NCI-H345 treated with DMSO at 0.1 percent for 48 hours (cell line): ENCODE measurements at regions not wholly inside any gene's neighbourhood (a gene's known extent, or its start where the extent isn't known, plus 50 kb on each side); places are given as distances from the start of the nearest gene placed in this dataset.

Experiments
- DNase-seq: peaks from one replicate; lab custom pipeline; 2025; ENCODE audit not compliant: unreplicated experiment; lab: John Stamatoyannopoulos, UW

DNA sequence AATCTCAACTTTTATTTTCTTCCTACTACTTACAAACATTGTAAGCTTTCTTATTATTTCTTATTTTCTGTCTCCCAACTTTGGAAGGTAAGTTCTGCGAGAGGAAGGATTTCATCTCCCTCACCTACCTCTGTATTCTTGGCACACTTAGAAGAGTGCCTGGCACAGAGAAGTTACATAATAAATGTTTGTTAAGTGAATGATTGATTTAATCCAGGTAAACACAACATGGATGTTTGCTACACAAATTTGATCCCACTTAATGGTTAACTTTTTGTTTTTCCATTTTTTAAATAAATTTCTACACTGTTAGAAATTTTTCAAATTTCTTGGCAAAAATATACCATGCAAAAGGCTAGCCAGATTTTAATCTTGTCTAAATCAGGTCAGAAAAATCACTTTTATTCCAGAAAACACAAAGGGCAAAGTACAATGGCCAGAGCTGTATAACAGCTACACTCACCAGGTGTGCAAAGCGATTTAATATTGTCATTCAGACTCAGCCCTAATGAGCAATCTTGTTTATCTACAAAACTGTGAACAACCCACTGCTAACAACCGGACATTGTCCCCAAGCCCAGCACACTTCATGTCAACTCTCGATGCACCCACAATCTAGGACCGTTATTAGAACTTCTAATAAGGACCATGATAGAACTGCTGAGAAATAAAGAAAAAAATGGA, 222.1 kb upstream of the EEA1 start:
- DNase-seq, result no peak

DNA sequence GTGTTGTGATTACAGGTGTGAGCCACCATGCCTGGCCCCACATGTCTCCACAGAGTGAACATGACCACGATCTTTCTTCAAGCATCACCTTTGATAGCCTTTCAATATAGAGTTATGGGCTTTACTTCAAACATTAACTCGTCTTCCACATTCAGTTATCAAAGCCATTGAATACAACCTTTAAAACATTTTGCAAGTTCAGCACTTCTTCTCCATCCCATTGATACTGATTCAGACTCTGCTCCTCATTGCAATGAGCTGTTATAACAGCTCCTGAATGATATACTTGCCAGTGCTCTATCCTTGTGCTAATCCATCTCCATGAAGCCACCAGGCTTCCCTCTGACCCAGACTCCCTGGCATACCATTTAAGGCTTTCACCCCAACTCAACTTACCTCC, 223.5 kb upstream of the EEA1 start:
- no peak for DNase-seq

DNA sequence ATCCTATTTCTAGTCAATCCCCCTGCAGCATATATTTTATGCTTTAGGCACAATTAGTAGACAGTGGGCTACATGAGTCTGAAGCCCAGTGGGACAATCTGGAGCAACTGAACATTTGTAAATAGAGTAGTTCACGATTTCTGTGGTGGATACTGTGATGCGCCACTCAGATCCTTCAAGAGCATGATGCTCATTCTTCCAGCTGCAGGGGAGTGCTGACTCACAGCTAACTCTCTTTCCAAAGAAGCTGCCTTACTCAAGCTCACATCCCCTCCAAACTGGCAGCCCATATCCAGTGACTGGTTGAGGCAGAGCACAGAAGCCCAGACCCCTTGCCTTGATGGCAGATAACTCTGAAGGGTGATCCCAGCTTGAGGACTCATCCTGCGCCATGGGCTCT, 224.2 kb upstream of the EEA1 start:
- DNase-seq, result no peak

DNA sequence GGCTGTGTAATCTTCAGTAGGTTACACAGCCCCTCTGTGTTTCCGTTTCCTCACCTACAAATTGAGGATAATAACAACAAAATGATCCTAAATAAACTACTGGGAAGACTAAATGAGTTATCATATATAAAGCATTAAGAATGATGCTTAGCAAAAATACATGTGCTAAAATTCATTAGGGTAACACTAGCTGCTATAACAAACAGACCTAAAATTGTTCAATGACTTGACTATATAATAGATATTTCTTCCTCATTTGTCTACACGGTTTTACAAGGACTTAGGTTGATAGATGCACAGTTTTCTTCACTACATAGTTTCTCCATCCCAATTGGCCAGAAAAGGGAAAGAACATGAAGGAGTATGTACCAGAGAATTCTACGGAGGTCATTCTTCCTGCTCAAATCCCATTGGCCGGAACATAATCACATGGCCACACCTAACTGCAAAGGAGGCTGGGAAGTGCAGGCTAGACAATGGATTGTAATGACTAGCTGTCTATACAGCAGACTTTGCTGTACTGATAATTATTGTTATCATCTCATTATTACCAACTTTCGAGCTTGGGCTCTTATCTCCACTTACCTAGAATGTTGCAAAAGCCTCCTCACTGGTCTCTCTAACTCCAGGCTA, 223.5 kb upstream of the NUDT4 start:
- no peak for DNase-seq

DNA sequence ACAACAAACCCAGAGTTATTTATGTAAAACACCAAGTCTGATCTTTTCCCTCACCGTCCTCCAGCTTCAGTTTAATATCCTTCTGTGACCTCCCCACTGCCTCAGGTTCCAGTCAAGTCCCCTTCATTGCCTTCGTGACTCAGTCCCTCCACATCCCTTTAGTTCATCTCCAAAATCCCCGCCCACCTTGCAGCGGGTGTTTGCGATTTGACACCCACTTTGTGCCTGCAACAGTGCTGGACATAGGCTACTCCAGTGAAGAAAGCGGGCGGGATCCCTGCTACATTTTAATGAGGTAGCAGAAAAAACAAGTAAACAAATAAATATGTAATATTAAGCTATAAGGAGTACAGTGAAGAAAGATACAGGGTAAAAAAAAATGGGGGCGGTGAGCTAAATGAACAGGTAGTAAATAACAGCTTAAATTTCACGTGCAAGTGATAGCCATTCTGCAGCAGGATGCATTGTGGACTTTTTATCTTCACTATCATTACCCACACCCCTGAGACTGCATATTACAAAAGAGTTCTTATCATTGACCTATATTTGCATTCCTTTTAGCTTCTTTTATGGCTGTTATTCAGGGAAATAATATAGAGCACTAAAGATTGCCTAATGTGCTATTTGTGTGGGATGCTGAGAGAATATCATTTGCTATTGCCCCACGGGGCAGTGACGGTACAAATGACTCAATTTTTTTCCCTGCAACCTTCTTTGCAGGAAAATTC, 222.8 kb upstream of the NUDT4 start:
- DNase-seq, result no peak

DNA sequence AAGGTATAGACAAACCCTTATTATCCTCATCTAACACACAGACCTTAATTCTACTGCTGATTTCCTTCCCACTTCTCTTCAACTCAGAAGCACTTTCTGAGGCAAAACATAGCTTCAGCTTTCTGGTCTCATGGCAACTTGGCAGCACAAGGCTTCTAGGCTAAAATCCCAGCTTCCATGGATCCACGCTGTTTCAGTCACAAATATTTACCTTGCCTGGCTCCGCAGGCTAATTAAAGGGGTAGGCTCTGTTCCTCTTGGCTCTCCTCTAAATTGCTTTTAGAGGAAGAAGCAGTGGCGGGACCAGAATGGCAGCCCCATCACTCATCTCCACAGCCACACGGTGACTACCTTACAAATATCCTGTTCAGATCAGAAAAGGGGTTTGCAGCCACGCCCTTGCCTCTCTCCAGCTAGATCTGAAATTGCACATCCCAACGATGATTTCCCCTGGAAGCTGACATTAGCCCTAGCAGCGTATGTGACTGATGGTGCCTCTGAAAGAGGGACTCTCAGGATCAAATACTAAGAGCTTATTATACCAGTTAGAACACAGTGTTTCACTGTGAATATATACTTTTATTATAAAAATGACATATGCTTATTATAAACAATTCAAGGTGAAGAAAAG, 221.5 kb upstream of the NUDT4 start:
- peak; percentile 26 for DNase-seq

DNA sequence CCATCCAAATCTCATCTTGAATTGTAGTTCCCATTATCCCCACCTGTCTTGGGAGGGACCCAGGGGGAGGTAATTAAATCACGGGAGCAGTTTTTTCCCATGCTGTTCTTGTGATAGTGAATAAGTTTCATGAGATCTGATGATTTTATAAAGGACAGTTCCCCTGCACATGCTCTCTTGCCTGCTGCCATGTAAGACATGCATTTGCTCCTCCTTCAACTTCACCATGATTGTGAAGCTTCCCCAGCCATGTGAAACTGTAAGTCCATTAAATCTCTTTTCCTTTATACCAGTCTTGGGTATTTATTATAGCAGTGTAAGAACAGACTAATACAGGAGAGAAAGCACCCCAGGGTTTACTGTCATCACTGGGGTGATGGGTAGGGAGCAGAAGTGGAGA, 220.4 kb upstream of the NUDT4 start:
- DNase-seq, result no peak

DNA sequence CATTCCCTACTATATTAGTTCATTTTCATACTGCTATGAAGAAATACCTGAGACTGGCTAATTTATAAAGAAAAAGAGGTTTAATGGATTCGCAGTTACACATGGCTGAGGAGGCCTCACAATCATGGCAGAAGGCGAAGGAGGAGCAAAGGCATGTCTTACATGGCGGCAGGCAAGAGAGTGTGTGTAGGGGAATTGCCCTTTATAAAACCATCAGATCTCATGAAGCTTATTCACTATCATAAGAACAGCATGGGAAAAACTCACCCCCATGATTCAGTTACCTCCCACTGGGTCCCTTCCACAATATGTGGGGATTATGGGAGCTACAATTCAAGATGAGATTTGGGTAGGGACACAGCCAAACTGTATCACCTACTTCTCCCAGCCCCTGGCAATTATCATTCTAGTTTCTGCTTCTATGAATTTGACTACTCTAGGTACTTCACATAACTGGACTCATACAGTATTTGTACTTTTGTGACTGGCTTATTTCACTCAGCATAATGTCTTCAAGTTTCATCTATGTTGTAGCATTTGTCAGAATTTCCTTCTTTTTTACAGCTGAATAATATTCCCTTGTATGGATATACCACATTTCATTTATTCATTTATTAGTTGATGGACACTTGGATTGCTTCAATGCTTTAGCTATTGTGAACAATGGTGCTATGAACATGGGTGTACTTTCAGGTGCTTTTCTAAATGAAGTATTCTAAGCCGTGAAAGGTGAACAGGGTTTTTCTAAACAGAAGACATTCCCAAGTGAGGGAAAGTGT, 219.5 kb upstream of the NUDT4 start:
- no peak for DNase-seq

DNA sequence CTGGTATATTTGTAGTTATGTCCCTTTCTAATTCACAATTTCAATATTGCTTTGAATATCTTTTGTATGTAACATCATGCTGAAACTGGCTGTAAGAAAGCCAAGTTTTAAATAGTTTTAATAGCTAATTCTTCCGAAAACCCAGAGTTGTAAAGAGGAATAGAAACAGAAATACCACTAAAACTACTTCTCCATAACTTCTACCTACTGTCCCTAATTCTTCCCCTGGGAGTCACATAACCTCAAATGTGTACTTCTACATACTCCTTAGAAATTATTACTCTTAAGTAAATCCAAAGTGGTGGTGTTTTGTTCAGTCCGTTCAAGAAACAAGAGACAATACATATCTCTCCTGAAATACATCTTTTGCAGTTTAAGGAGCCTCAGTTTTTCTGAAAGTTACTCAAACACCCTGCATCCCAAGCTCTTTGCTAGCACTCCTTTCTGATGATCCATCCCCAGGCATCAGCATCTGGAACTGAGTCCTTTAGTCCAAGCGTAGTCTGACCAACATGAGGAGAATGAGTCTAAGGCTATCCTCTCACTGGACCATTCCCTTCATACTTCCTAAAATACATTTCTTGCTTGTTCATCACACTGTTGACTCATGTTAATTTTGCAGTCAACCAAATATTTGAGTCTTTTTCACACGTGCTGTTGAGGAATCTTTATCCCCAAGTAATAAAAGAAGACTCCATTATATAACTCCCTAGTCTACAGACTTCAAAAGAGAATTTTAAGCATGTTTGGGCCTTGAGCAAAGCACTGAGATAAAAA, 214.3 kb upstream of the NUDT4 start:
- DNase-seq, result no peak

DNA sequence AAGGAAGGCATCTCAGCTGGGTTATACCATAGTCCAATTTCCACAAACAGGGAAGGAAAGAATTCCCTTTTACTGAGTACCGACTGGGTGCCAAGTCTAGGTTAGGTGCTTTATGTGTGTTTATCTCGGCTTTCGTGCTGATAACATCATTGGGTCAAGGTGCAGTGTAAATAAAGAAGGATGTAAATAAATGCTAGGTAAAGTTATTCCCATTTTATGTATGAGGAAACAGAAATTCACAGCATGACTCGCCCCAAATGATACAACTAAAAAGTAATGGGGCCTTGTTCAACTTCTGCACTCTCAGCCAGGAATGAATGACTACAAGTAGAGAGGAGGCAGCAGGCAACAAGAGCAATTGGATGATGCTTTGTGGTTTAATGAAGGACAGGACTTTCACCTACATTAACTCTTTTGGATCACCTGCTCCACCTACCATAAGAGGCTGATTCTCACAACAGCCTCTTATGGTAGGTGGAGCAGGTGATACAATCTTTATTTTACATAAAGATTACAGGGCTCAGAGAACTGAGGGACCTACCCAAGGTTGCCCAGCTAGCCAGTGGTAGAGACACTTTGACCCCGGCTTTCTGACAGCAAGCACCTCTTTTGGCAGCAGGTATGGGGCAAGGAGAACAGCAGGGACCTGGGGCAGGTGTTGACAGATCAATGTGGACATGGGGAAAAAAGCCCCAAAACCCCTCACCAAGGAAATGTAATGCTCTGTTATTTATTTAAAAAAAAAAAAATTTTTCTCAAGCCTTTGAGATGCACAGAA, 213.4 kb upstream of the NUDT4 start:
- DNase-seq, result no peak

DNA sequence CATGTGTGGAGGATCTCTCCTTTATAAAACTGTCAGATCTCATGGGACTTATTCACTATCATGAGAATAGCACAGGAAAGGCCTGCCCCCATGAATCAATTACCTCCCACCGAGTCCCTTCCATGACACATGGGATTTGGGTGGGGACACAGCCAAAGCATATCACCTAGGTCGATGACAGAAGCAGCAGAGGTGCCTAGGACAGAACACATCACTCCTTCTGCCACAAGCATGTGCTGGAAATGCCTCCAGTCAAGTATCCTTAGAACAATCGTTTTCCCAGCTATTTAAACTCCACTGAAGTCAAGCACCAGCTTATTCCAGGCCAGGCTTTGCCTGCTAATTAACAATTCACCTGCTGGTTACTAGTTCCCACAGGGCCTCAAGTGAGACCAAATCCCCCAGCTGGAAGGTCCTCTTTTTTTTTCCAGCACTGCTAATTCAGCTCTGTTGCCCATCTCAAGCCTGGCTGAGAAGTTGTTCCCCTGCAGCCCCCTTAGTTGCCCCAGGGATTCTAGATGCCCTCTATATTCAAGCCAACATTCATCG, 212.3 kb upstream of the NUDT4 start:
- no peak for DNase-seq

DNA sequence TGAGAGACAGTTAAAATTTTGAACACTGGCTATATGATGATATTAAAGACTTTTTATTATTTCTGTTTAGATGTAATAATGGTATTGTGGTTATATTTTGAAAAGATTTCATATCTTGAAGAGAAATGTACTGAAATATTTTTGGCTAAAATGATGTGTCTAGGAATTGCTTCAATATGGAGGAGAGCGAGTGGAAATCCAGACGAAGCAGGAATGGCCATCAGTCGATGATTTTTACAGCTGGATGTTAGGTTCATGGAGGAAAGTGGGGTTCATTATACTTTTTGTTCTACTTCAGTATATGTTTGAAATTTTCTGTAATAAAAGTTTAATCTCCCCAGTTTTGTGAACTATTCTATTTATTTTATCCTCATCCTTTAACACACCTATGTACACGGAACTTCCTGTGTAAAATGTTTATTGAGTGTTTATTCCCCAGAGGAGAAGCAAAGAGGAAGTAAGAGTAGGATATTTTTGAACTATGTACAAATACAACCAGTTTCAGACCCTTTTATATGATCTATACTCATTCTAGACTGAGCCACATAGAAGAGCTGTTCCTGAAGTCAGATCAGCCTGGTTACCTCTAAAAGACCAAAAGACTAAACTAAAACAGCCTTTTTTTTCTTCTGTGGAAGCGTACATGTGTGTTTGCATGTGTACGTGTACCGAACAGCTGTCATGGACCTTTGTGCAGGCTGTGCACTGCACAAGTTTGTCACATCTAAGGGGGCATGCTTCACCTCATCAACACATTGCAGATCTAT, 211.0 kb upstream of the NUDT4 start:
- no peak for DNase-seq

DNA sequence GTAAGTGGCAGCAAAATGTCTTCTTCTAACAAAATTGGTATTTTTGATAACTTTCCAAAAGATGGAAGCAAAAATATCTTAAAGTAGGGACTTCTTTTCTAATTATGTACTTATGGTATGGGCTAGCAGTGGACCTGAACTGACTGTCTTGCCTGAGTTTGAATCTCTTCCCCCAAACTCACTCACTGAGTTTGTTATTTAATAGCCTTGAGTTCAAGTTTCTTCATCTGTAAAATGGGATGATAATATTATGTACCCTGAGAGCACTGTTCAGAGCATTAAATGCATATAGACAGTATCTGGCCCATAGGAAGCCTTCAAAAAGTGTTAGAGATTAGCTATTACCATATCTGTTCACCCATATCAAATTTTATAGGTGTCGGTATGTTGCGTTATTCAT, 210.4 kb upstream of the NUDT4 start:
- DNase-seq, result no peak

DNA sequence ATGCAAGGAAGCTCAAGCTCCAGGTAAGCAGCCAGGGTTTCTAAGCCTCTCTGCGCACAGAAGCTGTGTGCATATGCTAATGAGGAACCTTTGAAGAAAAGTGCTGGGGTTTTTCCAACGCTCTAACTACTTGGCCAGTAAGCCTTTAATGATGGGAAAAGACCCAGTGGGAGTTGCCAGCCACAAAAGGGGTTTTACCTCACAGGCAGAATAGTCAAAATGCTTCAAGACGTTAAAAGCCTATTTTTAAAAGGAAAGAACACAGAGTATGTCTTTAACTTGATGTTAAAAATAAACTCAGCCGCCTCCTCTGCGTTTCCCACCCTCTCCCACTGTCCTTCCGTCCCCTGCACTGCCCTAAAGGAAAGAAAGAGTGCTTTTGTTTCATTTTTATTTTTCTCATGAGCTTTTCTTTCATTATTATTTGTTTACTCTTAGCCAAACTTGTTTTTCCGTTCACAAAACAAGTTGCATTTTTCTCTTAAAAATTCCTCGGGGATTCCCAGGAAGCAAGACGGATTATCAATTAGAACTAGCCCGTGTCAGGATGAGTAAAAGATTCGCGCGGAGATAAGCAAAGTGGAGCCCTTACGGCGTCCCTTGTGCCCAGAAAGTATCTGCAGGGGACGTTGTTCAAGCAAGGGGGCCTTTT, 209.8 kb upstream of the NUDT4 start:
- no peak for DNase-seq

DNA sequence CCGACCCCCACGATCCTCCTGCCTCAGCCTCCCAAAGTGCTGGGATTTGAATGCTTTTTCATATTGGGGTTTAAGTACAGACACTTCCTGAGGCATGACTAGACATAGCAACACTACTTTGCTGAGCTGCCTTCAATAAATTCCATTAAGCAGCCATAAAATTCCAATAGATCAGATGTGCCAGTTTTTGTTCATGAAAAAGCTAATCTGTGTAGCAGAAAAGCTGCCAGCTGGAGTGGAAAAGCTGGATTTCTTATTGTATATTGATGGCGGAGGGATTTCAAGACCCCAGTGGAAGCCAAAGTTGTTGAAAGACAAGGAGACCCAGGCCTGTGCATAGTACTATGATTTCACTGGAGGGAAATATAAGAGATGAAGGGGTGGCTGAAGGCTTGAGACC, 209.0 kb upstream of the NUDT4 start:
- no peak for DNase-seq

DNA sequence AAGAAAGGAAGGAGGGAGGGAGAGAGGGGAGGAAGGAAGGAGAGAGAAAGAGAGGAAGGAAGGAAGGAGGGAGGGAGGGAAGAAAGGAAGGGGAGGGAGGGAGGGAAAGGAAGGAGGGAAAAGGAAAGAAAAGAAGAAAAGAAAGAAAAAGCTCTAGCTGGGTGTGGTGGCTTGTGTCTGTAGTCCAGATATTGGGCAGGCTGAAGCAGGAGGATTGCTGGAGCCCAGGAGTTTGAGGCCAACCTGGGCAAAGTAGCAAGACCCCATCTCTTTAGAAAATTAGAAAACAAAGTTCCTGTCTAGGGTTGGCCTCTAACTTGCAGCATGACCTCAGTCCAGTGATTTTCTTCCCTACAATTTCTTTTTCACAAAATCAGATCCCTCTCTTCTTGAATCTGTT, 208.2 kb upstream of the NUDT4 start:
- no peak for DNase-seq

DNA sequence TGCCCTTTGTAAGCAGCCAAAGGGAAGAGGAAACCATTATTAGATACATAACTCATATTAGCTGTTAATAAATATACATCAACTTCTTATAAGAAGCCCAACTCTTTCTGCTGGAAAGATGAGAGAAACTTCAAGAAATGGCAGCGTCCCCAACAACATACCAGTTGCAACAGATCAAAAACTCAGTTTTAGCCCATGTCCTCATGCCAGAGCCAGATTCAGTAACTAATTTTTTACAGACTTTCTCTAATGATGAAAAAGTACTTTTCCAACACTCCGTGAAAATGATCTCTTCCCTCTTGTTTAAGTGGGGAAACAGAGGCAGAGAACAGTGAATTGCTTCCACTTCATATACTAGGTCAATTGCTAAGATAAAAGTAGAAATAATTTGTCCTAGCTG, 206.8 kb upstream of the NUDT4 start:
- DNase-seq, result no peak
